ENCODE measurements at regions not wholly inside any gene's neighbourhood (a gene's known extent, or its start where the extent isn't known, plus 50 kb on each side); places are given as distances from the start of the nearest gene placed in this dataset.
A peak's percentile ranks its signal among the peaks of the same experiment; 100 is the strongest.
"Not testable (repeated sequence)": the region's sequence is repeated elsewhere in the genome, so short reads cannot be mapped to it uniquely, and the experiment has no call there.

DNA sequence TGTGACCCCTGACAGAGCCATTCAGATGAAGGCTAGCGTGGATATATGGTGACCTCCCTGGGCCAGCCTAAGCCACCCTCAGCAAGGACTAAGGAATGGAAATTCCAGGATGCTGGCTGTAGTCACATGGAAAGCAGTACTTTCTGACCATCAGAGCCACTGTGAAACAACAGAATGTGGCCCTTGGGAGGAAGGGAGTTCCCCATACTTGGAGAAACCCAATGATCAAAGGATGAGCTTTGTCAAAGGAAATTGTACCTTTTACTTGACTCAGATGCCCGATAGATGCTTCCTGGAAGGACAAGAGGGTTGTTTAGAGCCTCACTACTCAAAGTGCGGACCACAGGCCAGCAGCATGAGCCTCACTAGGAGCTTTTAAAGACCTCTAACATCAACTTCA, 484.5 kb upstream of the PROK2 start:
- no peak for DNase-seq

DNA sequence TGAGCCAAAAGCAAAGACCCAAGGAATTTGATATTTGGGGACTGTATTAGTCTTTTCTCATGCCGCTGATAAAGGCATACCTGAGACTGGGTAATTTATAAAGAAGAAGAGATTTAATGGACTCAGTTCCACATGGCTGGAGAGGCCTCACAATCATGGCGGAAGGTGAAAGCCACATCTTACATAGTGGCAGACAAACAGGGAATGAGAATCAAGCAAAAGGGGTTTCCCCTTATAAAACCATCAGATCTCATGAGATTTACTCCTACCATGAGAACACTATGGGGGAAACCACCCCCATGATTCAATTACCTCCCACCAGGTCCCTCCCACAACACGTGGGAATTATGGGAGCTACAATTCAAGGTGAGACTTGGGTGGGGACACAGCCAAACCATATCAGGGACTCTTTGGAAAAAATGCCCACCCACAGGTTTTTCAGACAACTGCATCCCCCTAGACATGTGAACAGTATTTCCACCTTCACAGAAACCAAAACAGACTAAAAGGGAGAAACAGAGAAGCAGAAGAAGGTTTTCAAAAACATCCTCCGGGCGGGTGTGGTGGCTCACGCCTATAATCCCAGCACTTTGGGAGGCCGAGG, 482.1 kb upstream of the PROK2 start:
- DNase-seq, result not testable (repeated sequence)

GRCh38 chr3:72266016-72266370, 481.0 kb upstream of the PROK2 start:
- DNase-seq, result no peak

DNA sequence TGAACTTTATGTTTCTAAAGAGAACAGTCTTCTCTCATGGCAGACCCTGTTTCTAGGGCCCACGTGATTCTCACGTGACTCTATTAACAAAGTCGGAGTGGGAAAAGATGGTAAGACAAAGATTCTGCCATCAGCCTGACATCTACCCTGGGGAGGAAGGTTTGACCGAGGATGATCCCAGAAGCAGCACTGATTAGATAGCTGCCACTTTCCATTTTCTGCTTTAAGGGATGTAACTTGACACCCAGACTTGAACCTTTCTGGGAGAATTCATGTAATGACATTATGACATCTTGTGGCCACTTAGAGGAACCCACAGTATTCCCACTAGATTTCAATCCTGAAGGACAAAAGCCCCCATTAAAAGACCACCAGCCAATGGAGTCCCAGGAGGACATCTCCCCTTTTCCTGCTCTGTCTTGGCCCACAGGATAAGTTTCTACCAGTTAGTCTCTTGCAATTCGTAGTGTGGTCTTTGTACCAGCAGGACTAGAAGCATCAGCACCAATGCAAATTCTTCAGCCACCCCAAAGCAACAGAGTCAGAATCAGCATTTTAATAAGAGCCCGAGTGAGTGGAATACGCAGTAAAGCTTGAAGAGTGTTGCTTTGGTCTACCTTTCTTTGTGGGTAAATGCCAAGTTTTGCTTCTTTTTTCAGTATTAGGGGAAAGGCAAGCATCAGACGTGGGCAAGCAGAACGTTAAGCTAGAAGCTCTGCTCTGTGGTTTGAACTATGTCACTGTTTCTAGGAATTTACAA, 480.5 kb upstream of the PROK2 start:
- DNase-seq, result no peak

DNA sequence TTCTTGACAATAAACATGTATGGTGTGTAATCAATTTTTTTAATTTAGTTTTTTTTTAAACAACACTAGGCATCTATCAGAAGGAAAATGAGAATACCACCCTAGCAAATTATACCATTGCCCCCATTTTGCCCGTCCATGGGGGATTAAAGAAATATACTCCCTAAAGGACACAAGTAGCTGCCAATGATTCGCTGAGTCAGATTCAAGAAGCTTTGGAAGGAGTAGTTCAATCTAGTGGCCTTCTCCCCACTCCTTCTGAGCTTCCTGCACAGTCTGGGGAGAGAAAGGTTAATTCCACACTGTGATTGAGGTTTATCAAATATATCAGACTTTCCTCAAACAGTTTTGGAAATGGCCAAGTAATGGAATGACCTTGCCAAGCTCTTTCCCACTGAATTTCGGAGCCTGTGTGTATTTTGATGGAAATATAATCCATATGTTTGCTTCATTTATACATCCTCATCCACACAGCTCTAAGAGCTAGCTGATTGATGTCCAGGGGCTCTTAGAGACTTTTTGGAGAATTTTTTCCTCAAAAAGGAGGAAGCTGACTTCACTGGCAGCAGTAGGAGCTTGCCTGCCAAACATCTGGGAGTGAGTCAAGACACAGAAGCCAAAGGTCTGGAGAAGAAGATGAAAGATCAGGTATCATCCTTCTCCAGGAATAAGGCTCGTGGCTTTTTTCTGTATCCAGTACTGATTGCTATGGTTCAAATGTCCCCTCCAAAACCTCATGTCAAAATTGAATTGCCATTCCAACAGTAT, 478.5 kb upstream of the PROK2 start:
- no peak for DNase-seq

DNA sequence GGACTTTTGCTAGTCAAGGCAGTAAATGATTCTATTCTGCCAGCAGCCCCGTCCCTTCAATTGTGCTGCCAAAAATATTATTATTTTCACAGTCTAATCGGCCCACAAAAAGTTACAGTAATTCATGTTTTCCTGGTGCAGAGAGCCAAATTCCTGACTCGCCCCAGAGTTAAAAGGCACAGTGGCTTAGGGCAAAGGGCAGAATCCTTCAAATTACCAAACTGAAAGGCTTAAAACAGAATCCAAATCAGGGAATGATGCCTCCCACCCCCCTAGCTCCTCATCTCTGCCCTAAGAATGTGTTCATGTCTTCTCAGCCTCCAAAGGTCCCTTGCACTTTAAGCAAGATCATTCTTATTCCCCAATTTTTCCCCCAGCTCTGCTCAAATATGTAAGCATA, 477.8 kb upstream of the PROK2 start:
- DNase-seq, result no peak

GRCh38 chr3:72261566-72262564, 476.9 kb upstream of the PROK2 start:
- DNase-seq, result no peak

GRCh38 chr3:72260588-72260910, 475.6 kb upstream of the PROK2 start:
- DNase-seq, result no peak

DNA sequence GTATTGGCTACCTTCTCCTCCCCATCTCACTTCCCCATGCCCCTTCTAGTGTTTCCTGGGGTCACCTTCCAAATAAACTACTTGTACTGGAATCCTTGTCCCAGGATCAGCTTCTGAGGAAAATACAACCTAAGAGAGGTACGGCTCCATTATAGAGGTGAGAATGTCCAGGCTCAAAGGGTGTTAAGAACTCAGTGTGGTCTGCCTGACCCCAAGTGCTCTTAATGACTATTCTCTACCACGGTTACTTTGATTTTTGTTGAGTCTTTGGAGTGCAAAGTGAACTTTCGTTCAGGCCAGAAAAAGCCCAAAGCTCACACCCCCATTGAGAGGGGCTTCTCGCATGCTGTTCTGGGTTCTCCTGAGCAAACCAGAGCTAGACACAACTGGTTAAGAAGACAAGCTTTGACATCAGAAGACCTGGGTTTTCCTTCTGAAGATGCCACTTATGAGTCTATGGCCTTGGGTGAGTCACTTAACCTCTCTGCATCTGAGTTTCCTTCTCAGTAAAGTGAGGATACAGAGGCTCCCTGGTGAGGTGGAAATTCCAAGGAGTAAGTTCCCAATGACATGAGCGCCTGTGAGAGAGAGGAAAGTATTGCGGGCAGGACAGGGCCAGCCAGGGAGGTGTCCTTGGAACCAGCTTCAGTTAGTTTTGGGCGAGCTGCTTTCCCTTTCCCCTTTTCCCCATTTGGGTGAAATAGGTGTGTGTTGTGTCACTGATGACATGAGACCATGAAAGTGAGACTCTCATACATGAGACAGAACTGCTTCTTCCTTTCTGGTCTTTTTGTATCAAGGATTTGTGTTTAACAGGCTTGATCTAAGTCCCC, 475.0 kb upstream of the PROK2 start:
- DNase-seq, result no peak

- peak; percentile 60 for DNase-seq
Measured at GRCh38 chr3:72258361-72259141, 473.6 kb upstream of the PROK2 start.

DNA sequence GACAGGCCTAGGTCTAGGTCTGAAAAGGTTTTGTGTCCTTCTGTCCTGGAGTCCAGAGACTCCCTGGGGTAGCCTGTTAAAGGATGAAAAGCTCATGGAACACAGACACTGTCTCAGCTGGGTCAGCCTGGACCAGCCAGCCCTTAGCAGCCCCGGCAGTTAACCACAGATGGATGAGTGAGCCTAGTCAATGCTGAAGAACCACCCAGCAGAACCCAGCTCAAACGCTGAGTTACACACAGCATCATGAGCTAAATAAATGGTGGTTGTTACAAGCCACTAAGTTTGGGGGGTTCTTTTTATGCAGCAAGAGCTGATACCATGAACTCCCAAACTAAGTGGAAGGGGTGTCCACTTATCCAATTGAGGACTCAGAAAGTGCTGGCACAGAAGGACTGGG, 472.8 kb upstream of the PROK2 start:
- DNase-seq, result no peak

DNA sequence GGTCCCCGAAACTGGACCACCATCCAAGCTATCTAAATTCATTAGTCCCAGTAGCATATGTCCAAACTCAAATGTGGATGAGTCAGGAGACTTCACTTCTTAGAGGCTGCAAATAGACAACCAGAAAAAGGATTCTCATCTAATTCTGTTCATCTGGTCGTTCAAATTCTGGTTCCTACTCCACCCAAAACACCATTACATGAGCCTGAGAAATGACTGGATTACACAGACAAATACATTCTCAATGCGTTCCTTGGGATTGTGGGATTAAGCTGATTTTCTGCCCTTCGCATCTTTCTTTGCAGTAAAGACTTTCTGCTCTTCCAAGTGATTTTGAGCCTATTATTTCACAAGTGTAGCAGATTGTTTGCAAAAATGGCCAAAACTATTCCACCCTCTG, 472.3 kb upstream of the PROK2 start:
- no peak for DNase-seq

- no peak for DNase-seq
Measured at GRCh38 chr3:72256716-72257115, 471.8 kb upstream of the PROK2 start.

- DNase-seq, result peak; percentile 82
Measured at GRCh38 chr3:72255791-72256559, 471.0 kb upstream of the PROK2 start.

DNA sequence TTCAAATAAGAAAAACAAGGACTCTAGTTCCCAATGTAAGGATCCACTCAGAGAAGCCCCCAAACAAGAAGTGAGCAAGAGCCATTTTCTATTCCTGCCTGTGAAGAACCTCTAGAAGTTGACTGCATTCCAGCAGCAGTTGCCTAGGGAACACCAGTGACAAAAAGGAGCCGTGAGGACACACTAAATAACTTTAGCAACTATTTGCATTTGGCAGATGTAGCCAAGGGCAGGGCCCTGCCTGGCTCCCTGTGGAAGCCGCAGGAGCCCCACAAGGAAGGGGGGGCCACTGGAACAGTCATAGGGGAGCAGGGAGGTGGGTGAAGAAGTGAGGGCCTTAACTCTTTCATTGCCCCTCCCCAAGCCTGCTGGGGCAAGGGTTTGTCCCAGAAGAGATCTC, 470.2 kb upstream of the PROK2 start:
- no peak for DNase-seq

- DNase-seq, result no peak
Measured at GRCh38 chr3:72254483-72254882, 469.5 kb upstream of the PROK2 start.

GRCh38 chr3:72250725-72251124, 465.8 kb upstream of the PROK2 start:
- DNase-seq, result no peak

GRCh38 chr3:72248869-72249268, 463.9 kb upstream of the PROK2 start:
- no peak for DNase-seq

DNA sequence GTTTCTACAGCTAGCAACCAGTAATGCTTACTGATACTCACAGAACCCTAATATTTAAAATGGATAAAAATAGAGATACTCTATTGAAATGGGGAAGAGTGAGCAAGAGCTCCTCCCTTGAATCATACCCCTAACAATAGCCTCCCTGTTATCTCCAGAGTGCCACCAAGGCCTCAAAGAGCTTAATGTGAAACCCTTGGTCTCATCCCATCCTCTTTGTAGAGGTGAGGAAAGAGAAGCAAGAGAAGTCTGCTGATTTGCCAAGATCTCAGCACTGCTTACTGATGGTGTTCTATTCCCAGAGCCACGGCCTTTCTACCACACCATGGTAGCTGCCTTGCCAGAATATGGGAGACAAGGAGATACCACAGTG, 463.4 kb upstream of the PROK2 start:
- no peak for DNase-seq

DNA sequence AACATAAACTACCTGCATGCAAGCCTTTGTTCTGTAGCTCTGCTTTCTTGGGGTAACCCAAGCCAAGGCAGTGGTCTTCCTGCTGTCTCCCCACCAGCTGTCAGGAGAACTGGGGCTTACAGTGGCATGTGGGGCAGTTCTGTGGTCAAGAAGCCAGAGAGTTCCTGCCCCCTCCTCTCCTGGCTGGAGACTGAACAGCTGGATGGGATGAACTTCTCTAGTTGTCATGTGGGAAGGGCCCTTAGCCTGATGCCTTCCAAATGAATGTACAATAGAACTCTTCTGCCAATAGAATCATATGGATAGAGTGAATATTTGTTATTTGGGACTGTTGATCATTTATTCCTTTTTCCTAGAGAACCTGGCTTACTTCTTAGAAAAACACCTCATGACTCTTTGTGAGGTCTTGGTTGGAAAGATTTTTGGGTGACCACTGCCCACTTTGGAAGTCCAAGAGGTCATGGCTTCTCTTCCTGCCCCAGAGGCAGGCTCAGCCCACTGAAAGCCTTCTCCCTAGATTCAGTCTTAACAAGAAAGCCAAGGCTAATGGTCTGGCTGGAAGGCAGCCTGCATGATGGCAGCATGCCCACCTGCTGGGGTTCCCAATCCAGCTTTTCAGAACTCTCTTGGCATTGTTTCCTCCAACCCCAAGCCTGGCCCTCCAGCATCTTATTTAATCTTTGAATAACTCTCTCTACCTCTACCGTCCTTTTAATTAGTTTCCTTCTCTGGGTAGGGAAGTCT, 462.9 kb upstream of the PROK2 start:
- no peak for DNase-seq
